Calu3 (cell line): ENCODE measurements at regions not wholly inside any gene's neighbourhood (a gene's known extent, or its start where the extent isn't known, plus 50 kb on each side); places are given as distances from the start of the nearest gene placed in this dataset.

ENCODE experiments used
- BruUV-seq: library from RNA; stranded (reverse); fragments of 400-500 nt; replicated peaks from 2 replicates; lab custom pipeline; 2021; lab: Mats Ljungman, UMichigan
- CTCF ChIA-PET: fragments of 300-600 bp; sonication (Branson Sonifier 250); formaldehyde crosslinking; loops from one replicate; lab custom pipeline; 2022; ENCODE audit warnings: antibody characterized with exemption; lab: Charles Lee
- DNase-seq: peaks from one replicate; pipeline ENCODE4 v3.0.0; 2022
- H3K27ac Mint-ChIP-seq: one replicate; pipeline ENCODE4 v1.8.0; 2022; ENCODE audit warnings: mixed read lengths; ENCODE audit not compliant: unreplicated experiment
- H3K27me3 Mint-ChIP-seq: one replicate; pipeline ENCODE4 v1.8.0; 2022; ENCODE audit warnings: mixed read lengths; ENCODE audit not compliant: unreplicated experiment
- H3K36me3 Mint-ChIP-seq: one replicate; pipeline ENCODE4 v1.8.0; 2022; ENCODE audit warnings: mild to moderate bottlenecking, moderate library complexity, mixed read lengths; ENCODE audit not compliant: insufficient read depth, unreplicated experiment
- H3K4me1 Mint-ChIP-seq: one replicate; pipeline ENCODE4 v1.8.0; 2022; ENCODE audit warnings: mild to moderate bottlenecking, low read depth, mixed read lengths; ENCODE audit not compliant: unreplicated experiment
- H3K4me3 Mint-ChIP-seq: one replicate; pipeline ENCODE4 v1.8.0; 2022; ENCODE audit warnings: mild to moderate bottlenecking, low read depth, moderate library complexity, mixed read lengths; ENCODE audit not compliant: unreplicated experiment
- H3K9me3 Mint-ChIP-seq: one replicate; pipeline ENCODE4 v1.8.0; 2022; ENCODE audit warnings: low read depth, mixed read lengths; ENCODE audit not compliant: unreplicated experiment
- CTCF ChIP-seq: fragments of 200-600 bp; IDR thresholded peaks from one replicate; pipeline ENCODE4 v1.8.0; 2022; ENCODE audit warnings: antibody characterized with exemption; ENCODE audit not compliant: unreplicated experiment
- intact Hi-C: fragments of 100-400 bp; cut with micrococcal nuclease; formaldehyde crosslinking; loops from one replicate; pipeline ENCODE4 v1.10.0; 2022; ENCODE audit not compliant: unreplicated experiment

GRCh38 chr11:98600786-98601773 lies 419.7 kb upstream of the CNTN5 start:
- no peaks in the 10 kb centered on the region for H3K36me3 Mint-ChIP-seq
- H3K4me1 Mint-ChIP-seq = no peaks in the 10 kb centered on the region
- BruUV-seq = no TSS peak
- H3K9me3 Mint-ChIP-seq = peaks cover 2% of the 10 kb centered on the region
- no peak overlapping the region for H3K27ac Mint-ChIP-seq
- intact Hi-C loops = no loop called here
- DNase-seq = no peak
- no peak for TF ChIP-seq CTCF
- H3K27me3 Mint-ChIP-seq = no peaks in the 10 kb centered on the region
- no peak overlapping the region for H3K4me3 Mint-ChIP-seq
- CTCF ChIA-PET = no interaction called here

GRCh38 chr11:98616098-98616655 lies 404.6 kb upstream of the CNTN5 start:
- intact Hi-C loops = no loop called here
- Mint-ChIP-seq H3K4me1 (no peaks in the 10 kb centered on the region), H3K36me3 (no peaks in the 10 kb centered on the region), H3K4me3 (no peak overlapping the region), H3K27me3 (no peaks in the 10 kb centered on the region), H3K9me3 (peaks cover 10% of the 10 kb centered on the region), H3K27ac (no peak overlapping the region)
- BruUV-seq = no TSS peak
- no peak for TF ChIP-seq CTCF
- no peak for DNase-seq
- CTCF ChIA-PET = no interaction called here

- Mint-ChIP-seq H3K9me3 (peaks cover 15% of the 10 kb centered on the region), H3K4me1 (no peaks in the 10 kb centered on the region), H3K36me3 (no peaks in the 10 kb centered on the region), H3K27me3 (no peaks in the 10 kb centered on the region), H3K4me3 (no peak overlapping the region), H3K27ac (no peak overlapping the region)
- TF ChIP-seq CTCF = no peak
- CTCF ChIA-PET = no interaction called here
- DNase-seq = no peak
- no TSS peak for BruUV-seq
- intact Hi-C loops = no loop called here
These were observed 399.0 kb upstream of the CNTN5 start for GRCh38 chr11:98621767-98622166.

GRCh38 chr11:98625526-98625925 lies 395.2 kb upstream of the CNTN5 start:
- intact Hi-C loops = no loop called here
- TF ChIP-seq CTCF = no peak
- Mint-ChIP-seq H3K4me1 (no peaks in the 10 kb centered on the region), H3K4me3 (no peak overlapping the region), H3K36me3 (no peaks in the 10 kb centered on the region), H3K27ac (no peak overlapping the region), H3K27me3 (no peaks in the 10 kb centered on the region), H3K9me3 (peaks cover 7% of the 10 kb centered on the region)
- no peak for DNase-seq
- no TSS peak for BruUV-seq
- CTCF ChIA-PET = no interaction called here
